H1 (cell line): ENCODE measurements at regions not wholly inside any gene's neighbourhood (a gene's known extent, or its start where the extent isn't known, plus 50 kb on each side); places are given as distances from the start of the nearest gene placed in this dataset.

ENCODE experiments used
- CTCF ChIA-PET: fragments of 300-600 bp; sonication (Branson Sonifier 250); formaldehyde crosslinking; loops from one replicate; lab custom pipeline; 2021; ENCODE audit not compliant: partially characterized antibody; lab: Charles Lee
- POLR2A ChIA-PET: fragments of 300-600 bp; sonication (Branson Sonifier 250); formaldehyde crosslinking; loops from one replicate; lab custom pipeline; 2021; ENCODE audit warnings: inconsistent platforms; ENCODE audit not compliant: partially characterized antibody; lab: Charles Lee
- DNase-seq, 2 experiments: peaks; one replicate each; pipeline versions ENCODE4 v3.0.0 to v3.0.0-alpha.2; 2010 to 2022; ENCODE audit warnings: low spot score in 2 of 2, low read depth in 1 of 2, mixed read lengths in 1 of 2
- FAIRE-seq: peaks from 2 replicates; lab custom pipeline; 2011; peaks lifted over from hg19 to GRCh38; lab: Jason Lieb, UNC
- H2AFZ ChIP-seq: 2 replicates; pipeline ENCODE4 v1.8.1; 2012; ENCODE audit warnings: low read length, inconsistent platforms
- H2AK5ac ChIP-seq: 2 replicates; pipeline ENCODE4 v1.6.1; 2013; ENCODE audit warnings: low read depth, low read length
- H2BK120ac ChIP-seq: replicated peaks from 2 replicates; pipeline ENCODE3; 2013; ENCODE audit warnings: low read depth, low read length, inconsistent platforms
- H2BK12ac ChIP-seq: 2 replicates; pipeline ENCODE4 v1.6.1; 2013; ENCODE audit warnings: low read depth, low read length
- H2BK15ac ChIP-seq: 2 replicates; pipeline ENCODE4 v1.6.1; 2013; ENCODE audit warnings: low read length
- H2BK20ac ChIP-seq: 2 replicates; pipeline ENCODE4 v1.6.1; 2013; ENCODE audit warnings: low read length
- H2BK5ac ChIP-seq: 2 replicates; pipeline ENCODE4 v1.6.1; 2013; ENCODE audit warnings: low read depth, low read length
- H3K14ac ChIP-seq: 2 replicates; pipeline ENCODE4 v1.6.1; 2013; ENCODE audit warnings: inconsistent platforms; ENCODE audit not compliant: insufficient read length
- H3K18ac ChIP-seq: 2 replicates; pipeline ENCODE4 v1.6.1; 2013; ENCODE audit warnings: low read length; ENCODE audit errors: extremely low read depth
- H3K23ac ChIP-seq: 2 replicates; pipeline ENCODE4 v1.6.1; 2013; ENCODE audit warnings: inconsistent platforms; ENCODE audit not compliant: insufficient read length
- H3K23me2 ChIP-seq: 2 replicates; pipeline ENCODE4 v1.6.1; 2013; ENCODE audit warnings: low read depth, low read length
- H3K27ac ChIP-seq: 2 replicates; pipeline ENCODE4 v1.6.1; 2011; ENCODE audit warnings: low read depth, low read length, inconsistent platforms
- H3K27me3 ChIP-seq, 4 experiments: replicated peaks in 1 of 4; 1 replicate in 1 of 4; 2 replicates in 3 of 4; pipeline versions ENCODE4 v1.6.1 to v1.8.1; 2011 to 2013; ENCODE audit warnings: low read length in 3 of 4, mild to moderate bottlenecking in 3 of 4, inconsistent platforms in 2 of 4, mixed read lengths in 2 of 4, moderate library complexity in 1 of 4; ENCODE audit not compliant: control insufficient read depth in 3 of 4, insufficient read depth in 3 of 4; ENCODE audit errors: extremely low read depth in 1 of 4
- H3K36me3 ChIP-seq, 4 experiments: 2 replicates each; pipeline versions ENCODE4 v1.6.1 to v1.8.1; 2011 to 2013; ENCODE audit warnings: mild to moderate bottlenecking in 4 of 4, low read length in 3 of 4, moderate library complexity in 2 of 4, control low read depth in 1 of 4, inconsistent platforms in 1 of 4; ENCODE audit not compliant: insufficient read depth in 4 of 4, control insufficient read depth in 2 of 4
- H3K4ac ChIP-seq: replicated peaks from 2 replicates; pipeline ENCODE3; 2013; ENCODE audit warnings: low read length, low read depth, mixed read lengths, inconsistent platforms; ENCODE audit not compliant: insufficient read length
- H3K4me1 ChIP-seq, 4 experiments: replicated peaks in 1 of 4; 1 replicate in 1 of 4; 2 replicates in 3 of 4; pipeline versions ENCODE4 v1.6.1 to v1.8.1; 2011 to 2013; ENCODE audit warnings: low read length in 3 of 4, inconsistent platforms in 2 of 4, mixed read lengths in 1 of 4; ENCODE audit not compliant: insufficient read depth in 4 of 4, control insufficient read depth in 3 of 4
- H3K4me2 ChIP-seq, 2 experiments: 2 replicates each; pipeline versions ENCODE4 v1.6.1 to v1.8.1; 2011 to 2013; ENCODE audit warnings: low read depth in 2 of 2, low read length in 2 of 2, control low read depth in 1 of 2, inconsistent platforms in 1 of 2, mild to moderate bottlenecking in 1 of 2; ENCODE audit not compliant: insufficient read depth in 1 of 2
- H3K4me3 ChIP-seq, 4 experiments: fragments of 200-600, 300-600 bp in 1 of 4; sonication (generic), shearing (Covaris generic), sonication (Bioruptor Twin) in 1 of 4; 2 replicates each; pipeline versions ENCODE4 v1.5.1 to v1.8.1; 2011 to 2016; ENCODE audit warnings: low read length in 4 of 4, low read depth in 3 of 4, control low read depth in 2 of 4, inconsistent platforms in 2 of 4, mild to moderate bottlenecking in 2 of 4, mixed read lengths in 1 of 4, moderate library complexity in 1 of 4; ENCODE audit not compliant: insufficient read depth in 2 of 4; ENCODE audit errors: extremely low read depth in 1 of 4
- H3K56ac ChIP-seq: replicated peaks from 2 replicates; pipeline ENCODE3; 2013; ENCODE audit warnings: low read depth, mild to moderate bottlenecking, mixed read lengths, low read length, inconsistent platforms; ENCODE audit not compliant: insufficient read length
- H3K79me1 ChIP-seq: 2 replicates; pipeline ENCODE4 v1.6.1; 2013; ENCODE audit warnings: low read depth, low read length, control low read depth
- H3K79me2 ChIP-seq, 2 experiments: 2 replicates each; pipeline versions ENCODE4 v1.6.1 to v1.8.1; 2012 to 2013; ENCODE audit warnings: low read length in 2 of 2, mild to moderate bottlenecking in 2 of 2, inconsistent platforms in 1 of 2; ENCODE audit not compliant: insufficient read depth in 2 of 2, control insufficient read depth in 1 of 2
- H3K9ac ChIP-seq, 4 experiments: replicated peaks in 1 of 4; 1 replicate in 1 of 4; 2 replicates in 3 of 4; pipeline versions ENCODE4 v1.6.1 to v1.8.1; 2011 to 2013; ENCODE audit warnings: low read depth in 3 of 4, low read length in 3 of 4, control low read depth in 2 of 4, mild to moderate bottlenecking in 2 of 4, moderate library complexity in 2 of 4, inconsistent platforms in 1 of 4; ENCODE audit errors: extremely low read depth in 1 of 4
- H3K9me3 ChIP-seq, 2 experiments: 2 replicates each; pipeline versions ENCODE4 v1.6.1 to v1.8.1; 2012 to 2013; ENCODE audit warnings: mild to moderate bottlenecking in 2 of 2, moderate library complexity in 2 of 2, control low read depth in 1 of 2, inconsistent platforms in 1 of 2, low read depth in 1 of 2, low read length in 1 of 2, mixed read lengths in 1 of 2; ENCODE audit not compliant: insufficient read depth in 2 of 2
- H4K20me1 ChIP-seq, 2 experiments: replicated peaks in 1 of 2; 2 replicates each; pipeline versions ENCODE3 to v1.8.1; 2011 to 2013; ENCODE audit warnings: inconsistent platforms in 2 of 2, low read length in 2 of 2, mild to moderate bottlenecking in 1 of 2; ENCODE audit not compliant: insufficient read depth in 2 of 2, control insufficient read depth in 1 of 2
- H4K5ac ChIP-seq: 2 replicates; pipeline ENCODE4 v1.6.1; 2013; ENCODE audit warnings: low read length, low read depth, mixed read lengths, inconsistent platforms; ENCODE audit not compliant: insufficient read length
- H4K8ac ChIP-seq: 2 replicates; pipeline ENCODE4 v1.8.0; 2013; ENCODE audit warnings: mild to moderate bottlenecking, moderate library complexity, low read length, inconsistent platforms; ENCODE audit not compliant: insufficient read depth; ENCODE audit errors: extremely low read depth
- H4K91ac ChIP-seq: replicated peaks from 2 replicates; pipeline ENCODE3; 2013; ENCODE audit warnings: low read length, mixed read lengths, inconsistent platforms; ENCODE audit not compliant: insufficient read length
- BRCA1 ChIP-seq: IDR thresholded peaks from 2 replicates; pipeline ENCODE4 v1.6.1; 2012; ENCODE audit warnings: low read depth, low read length, improper control_type of control experiment
- TEAD4 ChIP-seq: IDR thresholded peaks from 2 replicates; pipeline ENCODE4 v1.6.1; 2012; ENCODE audit warnings: low read depth, low read length, inconsistent platforms, mixed read lengths
- WGBS, 2 experiments: shearing (Covaris generic) in 1 of 2; methylation state at CpG; one replicate each; pipeline versions ENCODE4 v1.1.6 to v1.1.7; 2013 to 2015; ENCODE audit warnings: low lambda C conversion rate in 2 of 2, mixed read lengths in 2 of 2, inconsistent platforms in 1 of 2, low coverage in 1 of 2, missing lambda C conversion rate in 1 of 2; ENCODE audit not compliant: insufficient replicate concordance in 2 of 2, insufficient coverage in 1 of 2, insufficient read length in 1 of 2; ENCODE audit errors: extremely low coverage in 1 of 2, missing lambda C conversion rate in 1 of 2; 5-methylcytosine and 5-hydroxymethylcytosine counted together

- Histone ChIP-seq H3K4me3 (no peak overlapping the region), H2BK15ac (no peak overlapping the region), H3K27me3 (no peaks in the 10 kb centered on the region; a peak in 1 of 7 replicates), H3K4me1 (peaks cover 0 to 2% (median 0%) of the 10 kb centered on the region in 4 experiments; a peak in 1 of 7 replicates), H3K79me2 (no peaks in the 10 kb centered on the region), H3K18ac (no peak overlapping the region), H3K4ac (no peak overlapping the region), H4K8ac (no peak overlapping the region), H2AFZ (no peak overlapping the region), H4K20me1 (no peaks in the 10 kb centered on the region), H3K9ac (no peak overlapping the region), H4K5ac (no peak overlapping the region), H3K27ac (no peak overlapping the region), H3K23ac (no peak overlapping the region), H3K36me3 (no peaks in the 10 kb centered on the region), H4K91ac (no peak overlapping the region), H2BK120ac (no peak overlapping the region), H3K14ac (no peak overlapping the region), H3K23me2 (peaks cover 4% of the 10 kb centered on the region; the same call in 1 of the 2 replicates), H2AK5ac (no peak overlapping the region), H3K9me3 (no peaks in the 10 kb centered on the region), H2BK5ac (no peak overlapping the region), H2BK12ac (no peak overlapping the region), H2BK20ac (no peak overlapping the region), H3K79me1 (no peaks in the 10 kb centered on the region), H3K56ac (no peak overlapping the region), H3K4me2 (no peak overlapping the region)
- WGBS, 2 experiments, result 93% methylated on average over 4 of the region's 4 CpGs; no CpG with 5 or more reads in 1 of the 2 experiments
- POLR2A ChIA-PET, result no interaction called here
- TF ChIP-seq BRCA1, result no peak
- TF ChIP-seq TEAD4, result 0 out of 2 replicates have a peak, but pooled peaks have one; percentile 27
- DNase-seq (no peak), FAIRE-seq (no peak)
- CTCF ChIA-PET, result interaction anchor here (1.4 kb wide), 1 partner anchor 9 kb away, joined by 6 read pairs; no protein-coding TSS in a partner anchor
Observed at GRCh38 chr16:86884390-86884650, 306.0 kb downstream of the FOXL1 start.
